ENCODE measurements at regions not wholly inside any gene's neighbourhood (a gene's known extent, or its start where the extent isn't known, plus 50 kb on each side); places are given as distances from the start of the nearest gene placed in this dataset.

GRCh38 chr21:35405981-35406380 lies 356.9 kb upstream of the RUNX1 start:
- no peak for TF ChIP-seq POLR2A (IDR thresholded peaks at IDR 0.05; ENCODE audit: low read depth, low read length)
- DNase-seq (ENCODE audit: insufficient read length, low spot score) (no peak), FAIRE-seq (no peak)

- no peak for TF ChIP-seq POLR2A (IDR thresholded peaks at IDR 0.05; ENCODE audit: low read depth, low read length)
- FAIRE-seq (no peak), DNase-seq (ENCODE audit: insufficient read length, low spot score) (no peak)
These were observed 355.1 kb upstream of the RUNX1 start for GRCh38 chr21:35404247-35404646.

GRCh38 chr21:35402061-35402460 lies 353.0 kb upstream of the RUNX1 start:
- TF ChIP-seq POLR2A (IDR thresholded peaks at IDR 0.05; ENCODE audit: low read depth, low read length), result no peak
- no peak for FAIRE-seq
- DNase-seq (ENCODE audit: insufficient read length, low spot score), result no peak

GRCh38 chr21:35401476-35401875 lies 352.4 kb upstream of the RUNX1 start:
- no peak for FAIRE-seq
- TF ChIP-seq POLR2A (IDR thresholded peaks at IDR 0.05; ENCODE audit: low read depth, low read length), result no peak
- DNase-seq (ENCODE audit: insufficient read length, low spot score), result no peak

GRCh38 chr21:35400233-35400939 lies 351.3 kb upstream of the RUNX1 start:
- DNase-seq (ENCODE audit: insufficient read length, low spot score) (peak; percentile 35), FAIRE-seq (no peak)

GRCh38 chr21:35399706-35400105 lies 350.6 kb upstream of the RUNX1 start:
- no peak for TF ChIP-seq POLR2A (IDR thresholded peaks at IDR 0.05; ENCODE audit: low read depth, low read length)
- FAIRE-seq (no peak), DNase-seq (ENCODE audit: insufficient read length, low spot score) (no peak)

More at GRCh38 chr21:35400233-35400939, 351.3 kb upstream of the RUNX1 start:
- TF ChIP-seq POLR2A (IDR thresholded peaks at IDR 0.05; ENCODE audit: low read depth, low read length), result no peak

GRCh38 chr21:35399002-35399530 lies 350.0 kb upstream of the RUNX1 start:
- DNase-seq (ENCODE audit: insufficient read length, low spot score) (no peak), FAIRE-seq (no peak)
- TF ChIP-seq POLR2A (IDR thresholded peaks at IDR 0.05; ENCODE audit: low read depth, low read length), result no peak

- no peak for TF ChIP-seq POLR2A (IDR thresholded peaks at IDR 0.05; ENCODE audit: low read depth, low read length)
- FAIRE-seq, result no peak
- no peak for DNase-seq (ENCODE audit: insufficient read length, low spot score)
These were observed 349.4 kb upstream of the RUNX1 start for GRCh38 chr21:35398346-35398982.

GRCh38 chr21:35397781-35398180 lies 348.7 kb upstream of the RUNX1 start:
- TF ChIP-seq POLR2A (IDR thresholded peaks at IDR 0.05; ENCODE audit: low read depth, low read length), result no peak
- FAIRE-seq (no peak), DNase-seq (ENCODE audit: insufficient read length, low spot score) (no peak)

GRCh38 chr21:35396655-35397054 lies 347.6 kb upstream of the RUNX1 start:
- no peak for FAIRE-seq
- no peak for TF ChIP-seq POLR2A (IDR thresholded peaks at IDR 0.05; ENCODE audit: low read depth, low read length)
- DNase-seq (ENCODE audit: insufficient read length, low spot score), result no peak

- DNase-seq (ENCODE audit: insufficient read length, low spot score) (no peak), FAIRE-seq (no peak)
- no peak for TF ChIP-seq POLR2A (IDR thresholded peaks at IDR 0.05; ENCODE audit: low read depth, low read length)
These were observed 346.6 kb upstream of the RUNX1 start for GRCh38 chr21:35395728-35396127.

GRCh38 chr21:35394634-35395369 lies 345.7 kb upstream of the RUNX1 start:
- DNase-seq (ENCODE audit: insufficient read length, low spot score) (no peak), FAIRE-seq (no peak)
- no peak for TF ChIP-seq POLR2A (IDR thresholded peaks at IDR 0.05; ENCODE audit: low read depth, low read length)

GRCh38 chr21:35394049-35394448 lies 344.9 kb upstream of the RUNX1 start:
- no peak for DNase-seq (ENCODE audit: insufficient read length, low spot score)
- no peak for FAIRE-seq
- no peak for TF ChIP-seq POLR2A (IDR thresholded peaks at IDR 0.05; ENCODE audit: low read depth, low read length)

GRCh38 chr21:35390013-35390776 lies 341.1 kb upstream of the RUNX1 start:
- no peak for TF ChIP-seq POLR2A (IDR thresholded peaks at IDR 0.05; ENCODE audit: low read depth, low read length)
- DNase-seq (ENCODE audit: insufficient read length, low spot score), result no peak
- no peak for FAIRE-seq
